ENCODE measurements at regions not wholly inside any gene's neighbourhood (a gene's known extent, or its start where the extent isn't known, plus 50 kb on each side); places are given as distances from the start of the nearest gene placed in this dataset.

DNA sequence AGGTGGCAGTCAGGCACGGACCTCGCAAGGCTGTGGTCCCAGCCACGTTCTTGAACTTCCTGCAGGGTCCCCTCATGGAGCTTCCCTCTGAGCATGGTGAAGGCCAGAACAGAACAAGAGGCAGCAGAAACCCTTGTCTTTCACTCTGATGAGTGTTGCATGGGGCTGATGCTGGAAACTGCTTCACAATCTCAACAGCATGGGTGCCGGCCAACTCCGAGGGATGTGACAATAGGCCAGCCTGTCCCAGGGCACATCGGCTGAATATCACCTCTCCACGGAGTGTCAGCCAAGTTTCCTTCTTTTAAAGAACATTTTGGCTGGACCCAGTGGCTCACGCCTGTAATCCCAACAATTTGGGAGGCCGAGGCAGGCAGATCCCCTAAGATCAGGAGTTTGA, 173.9 kb downstream of the FOXO1 start:
- peak; percentile 28 for DNase-seq

DNA sequence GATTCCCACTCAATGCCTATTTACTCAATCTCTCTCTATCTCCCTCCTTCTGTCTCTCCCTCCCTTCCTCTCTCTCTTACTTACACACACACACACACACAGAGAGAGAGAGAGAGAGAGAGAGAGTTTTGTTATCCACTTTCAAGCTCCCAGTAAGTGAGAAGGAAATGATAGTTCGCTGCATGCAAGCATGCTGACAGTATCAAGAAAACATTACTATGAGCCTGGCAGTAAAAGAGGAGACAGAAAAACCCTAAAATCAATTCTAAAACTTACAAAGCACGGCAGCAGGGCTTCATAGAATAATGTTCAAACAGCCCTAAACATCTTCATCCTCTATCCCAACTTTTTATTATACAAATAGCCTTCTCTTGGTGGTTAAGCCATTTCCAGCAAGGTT, 171.9 kb downstream of the FOXO1 start:
- DNase-seq, result no peak

DNA sequence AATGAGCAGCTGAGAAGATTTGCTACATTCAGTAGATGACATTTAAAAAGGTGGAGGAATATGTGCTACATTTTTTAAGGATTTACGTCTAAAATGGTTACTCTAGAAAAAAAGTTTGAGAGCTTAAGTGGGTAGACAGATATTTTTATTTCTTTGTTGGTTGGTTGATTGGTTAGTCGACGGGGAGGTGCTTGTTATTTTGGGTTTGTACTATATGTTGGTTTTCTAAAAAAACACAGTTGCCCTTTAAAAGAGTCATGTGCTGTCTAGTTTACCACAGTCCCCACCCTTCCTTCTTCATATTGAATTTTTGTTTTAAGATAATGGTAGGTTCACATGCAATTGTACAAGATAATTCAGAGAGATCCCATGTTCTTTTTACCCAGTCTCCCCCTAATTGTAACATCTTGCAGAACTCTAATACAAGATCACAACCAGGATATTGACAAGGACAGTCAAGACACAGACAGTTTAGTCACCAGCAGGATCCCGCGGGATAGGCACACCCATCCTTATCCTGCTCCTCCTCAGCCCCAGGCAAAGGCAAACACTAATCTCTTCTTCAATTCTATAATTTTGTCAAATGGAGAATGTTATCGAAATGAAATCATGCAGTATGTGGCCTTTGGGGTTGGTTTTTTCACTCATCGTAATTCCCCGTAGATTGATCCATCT, 171.4 kb downstream of the FOXO1 start:
- no peak for DNase-seq

DNA sequence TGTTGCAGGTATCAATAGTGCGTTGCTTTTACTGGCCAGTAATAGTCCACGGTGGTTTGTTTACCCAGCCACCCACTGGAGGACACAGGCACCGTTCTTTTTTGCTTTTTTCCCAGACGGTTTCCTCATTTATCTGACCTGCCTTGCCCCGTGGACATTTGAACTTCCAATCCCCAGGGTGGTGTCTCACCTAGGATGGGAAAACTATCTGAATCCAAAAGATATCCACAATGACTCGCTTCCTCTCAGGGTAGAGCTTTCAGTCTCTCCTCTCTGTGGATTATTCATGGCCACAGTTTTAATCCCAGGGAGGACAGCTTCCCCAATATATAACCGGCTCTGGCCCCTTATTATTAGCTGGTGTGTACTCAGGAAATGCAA, 170.8 kb downstream of the FOXO1 start:
- DNase-seq, result no peak

DNA sequence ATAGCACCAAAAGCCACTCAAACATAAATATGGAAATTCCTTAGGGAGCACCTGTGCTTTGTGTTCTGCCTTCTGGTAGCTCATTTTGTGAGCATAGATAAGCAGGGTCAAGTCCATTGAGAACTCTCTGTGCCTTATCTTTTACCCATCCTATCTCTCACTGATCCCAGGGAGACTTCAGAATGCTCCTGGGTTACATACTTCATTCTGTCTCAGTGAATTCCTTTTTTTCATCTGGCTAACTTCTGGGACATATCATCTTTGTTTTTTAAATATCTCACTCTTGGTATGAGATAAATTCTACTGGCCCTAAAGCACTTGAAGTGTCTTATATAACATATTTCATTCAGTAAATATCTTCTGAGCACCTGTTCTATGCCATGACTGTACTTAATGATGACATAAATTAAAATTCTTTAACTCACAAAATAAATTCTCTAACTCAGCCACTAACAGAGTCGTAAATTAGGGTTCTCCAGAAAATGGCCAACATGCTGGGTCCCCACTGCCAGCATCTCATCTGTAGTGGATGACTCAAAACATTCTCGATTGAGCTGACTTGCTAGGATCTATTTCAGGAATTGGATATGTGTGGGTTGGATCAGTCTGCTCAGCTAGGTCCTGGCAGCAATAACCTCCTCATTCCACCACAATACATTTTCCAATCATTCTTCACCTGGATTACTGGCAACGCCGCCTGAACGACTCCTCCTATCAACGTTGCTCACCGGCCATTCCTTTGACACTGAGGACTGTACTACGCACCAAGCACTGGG, 170.2 kb downstream of the FOXO1 start:
- DNase-seq, result no peak

DNA sequence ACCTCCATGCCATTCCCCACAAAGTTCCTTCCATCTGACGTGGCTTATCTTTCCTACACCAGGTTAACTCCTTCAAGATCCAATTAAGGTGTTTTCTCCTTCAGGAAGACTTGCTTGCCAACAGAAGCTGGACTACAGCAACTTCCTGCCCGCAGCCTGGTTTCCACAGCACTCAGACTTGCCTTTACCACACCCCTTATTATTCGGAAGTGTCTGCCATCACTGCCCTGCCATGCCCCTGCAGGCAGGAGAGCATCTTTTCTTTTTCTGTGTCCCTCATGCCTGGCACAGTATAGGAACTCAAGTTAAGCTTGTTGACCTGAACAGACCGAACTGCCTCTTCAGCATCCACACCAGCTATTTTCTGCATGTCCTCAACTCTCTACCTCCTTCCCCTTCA, 168.0 kb downstream of the FOXO1 start:
- DNase-seq, result no peak

DNA sequence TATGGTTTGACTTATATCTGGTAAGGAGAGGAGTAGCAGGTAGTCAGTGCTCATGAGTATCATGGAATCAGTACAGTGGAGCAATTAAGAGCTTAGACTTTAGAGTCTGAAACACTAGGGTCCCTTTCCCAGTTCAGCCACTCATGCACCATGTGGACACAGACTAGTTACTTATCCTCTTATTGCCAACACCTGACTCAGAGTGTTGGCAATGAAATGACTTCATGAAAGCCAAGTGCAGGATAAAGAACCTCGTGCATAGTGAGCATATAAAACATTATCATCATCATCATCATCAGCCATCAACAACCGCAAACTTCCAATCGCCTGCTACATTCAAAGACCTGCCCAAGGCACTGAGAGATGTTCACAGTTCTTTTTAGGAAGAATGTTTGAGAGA, 164.2 kb downstream of the FOXO1 start:
- DNase-seq, result no peak

DNA sequence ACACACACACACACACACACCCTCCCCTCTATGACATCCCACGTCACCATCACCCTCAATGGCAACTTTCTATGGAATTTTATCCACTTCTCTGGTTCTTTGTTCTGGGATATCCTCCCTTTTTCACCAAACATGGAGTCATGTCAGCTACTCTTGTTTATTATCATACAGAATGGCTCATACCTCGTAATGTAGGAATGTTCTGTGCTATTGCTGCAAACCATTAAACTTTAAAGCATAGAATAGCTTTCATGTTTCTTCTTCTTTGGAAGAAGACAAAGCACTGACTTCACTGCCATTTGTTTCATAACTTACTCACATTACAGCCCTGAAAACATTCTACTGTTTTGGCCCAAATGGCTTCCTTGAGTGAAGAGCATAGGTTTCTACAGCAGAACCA, 163.4 kb downstream of the FOXO1 start:
- DNase-seq, result no peak

DNA sequence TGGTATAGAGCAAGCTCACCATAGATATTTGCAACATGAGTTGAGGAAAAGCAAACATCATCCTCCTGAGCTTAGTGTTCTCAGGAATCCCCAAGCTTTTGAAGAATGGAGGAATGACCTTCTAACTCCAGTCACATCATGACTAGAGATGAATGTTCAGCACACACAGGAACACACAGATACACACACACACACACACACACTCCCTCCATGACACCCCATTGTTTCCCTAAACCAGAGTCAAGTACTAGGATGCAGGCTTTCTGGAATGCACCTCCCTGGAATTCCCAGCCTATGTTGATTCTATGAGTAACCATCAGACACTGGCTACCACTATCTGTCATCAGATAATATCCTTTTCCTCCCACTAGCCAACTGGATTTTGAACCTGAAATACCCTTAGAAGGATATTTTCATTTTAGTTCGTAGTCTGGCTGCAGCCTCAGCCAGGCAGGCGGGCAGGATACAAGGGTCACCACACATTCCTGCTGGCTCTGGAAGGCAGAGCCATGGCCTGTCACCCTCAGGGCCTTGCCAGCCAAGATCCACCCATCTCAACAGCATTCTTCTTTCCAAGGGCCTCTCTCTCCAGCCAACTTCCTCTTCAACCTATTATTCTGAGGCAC, 162.4 kb downstream of the FOXO1 start:
- DNase-seq, result no peak

DNA sequence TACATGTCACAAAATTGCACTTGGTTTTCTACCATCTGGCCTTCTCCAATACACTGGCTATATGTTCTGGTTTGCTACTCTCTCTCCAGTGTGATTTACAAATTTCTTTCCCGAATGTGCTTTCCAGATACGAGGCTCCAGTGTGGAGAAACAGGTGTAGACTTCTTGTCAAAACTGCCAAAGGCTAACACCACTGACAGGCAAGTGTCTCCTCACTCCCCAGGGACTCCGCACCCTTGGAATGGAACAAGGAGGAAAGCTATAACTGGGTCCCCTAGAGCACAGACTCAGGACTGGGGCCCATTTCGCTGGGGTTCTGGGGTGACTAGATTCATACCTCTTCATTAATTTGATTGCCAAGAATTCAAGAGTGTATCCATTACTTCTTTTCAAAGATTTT, 161.8 kb downstream of the FOXO1 start:
- no peak for DNase-seq

DNA sequence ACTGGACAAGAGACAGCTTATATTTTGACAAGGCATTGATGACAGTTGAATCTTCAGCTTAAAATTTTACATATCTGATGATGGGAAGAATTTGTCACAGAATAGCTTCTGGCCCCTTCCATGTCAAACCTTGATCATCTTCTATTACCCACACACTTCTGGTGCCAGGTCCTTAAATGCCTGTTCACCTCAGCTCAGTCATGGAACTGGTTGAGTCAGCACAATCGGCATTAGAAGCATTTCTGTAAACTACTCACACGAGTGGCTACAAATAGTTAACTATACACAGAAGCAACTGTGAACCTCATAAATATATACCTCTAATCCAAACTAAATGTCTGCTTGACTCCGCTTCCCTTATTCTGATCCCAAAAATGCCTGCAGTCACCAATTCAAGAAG, 161.2 kb downstream of the FOXO1 start:
- no peak for DNase-seq
